Choroid plexus epithelial cell (primary cell): ENCODE measurements at regions not wholly inside any gene's neighbourhood (a gene's known extent, or its start where the extent isn't known, plus 50 kb on each side); places are given as distances from the start of the nearest gene placed in this dataset.

Experiments
- DNase-seq: peaks from one replicate; pipeline ENCODE4 v3.0.0-alpha.2; 2010; ENCODE audit warnings: low read depth
- H3K4me3 ChIP-seq: 2 replicates; pipeline ENCODE4 v1.5.1; 2011; ENCODE audit warnings: low read depth, mild to moderate bottlenecking, control low read depth, low read length, moderate library complexity
- TF ChIP-seq, protein P1 (sequence below): conservative IDR thresholded peaks from 2 replicates; pipeline ENCODE4 v1.5.1; 2011; ENCODE audit warnings: low read depth, mild to moderate bottlenecking, control low read depth, inconsistent platforms, low read length, moderate library complexity

DNA sequence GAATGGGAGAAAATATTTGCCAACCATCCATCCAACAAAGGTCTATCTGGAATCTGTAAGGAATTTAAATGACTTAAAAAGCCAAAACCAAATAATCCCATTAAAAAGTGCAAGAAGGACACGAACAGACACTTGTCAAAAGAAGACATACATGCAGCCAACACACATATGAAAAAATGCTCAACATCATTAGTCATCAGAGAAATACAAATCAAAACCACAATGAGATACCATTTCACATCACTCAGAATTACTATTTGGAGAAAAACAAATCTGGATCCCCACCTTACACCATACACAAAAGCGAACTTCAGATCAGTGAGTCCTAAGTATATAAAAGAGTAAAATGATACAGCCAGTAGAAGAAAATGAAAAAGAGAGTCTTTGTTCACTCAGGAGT is 58.6 kb upstream of the MNS1 start:
- no peak for DNase-seq
- TF ChIP-seq, protein P1, sequence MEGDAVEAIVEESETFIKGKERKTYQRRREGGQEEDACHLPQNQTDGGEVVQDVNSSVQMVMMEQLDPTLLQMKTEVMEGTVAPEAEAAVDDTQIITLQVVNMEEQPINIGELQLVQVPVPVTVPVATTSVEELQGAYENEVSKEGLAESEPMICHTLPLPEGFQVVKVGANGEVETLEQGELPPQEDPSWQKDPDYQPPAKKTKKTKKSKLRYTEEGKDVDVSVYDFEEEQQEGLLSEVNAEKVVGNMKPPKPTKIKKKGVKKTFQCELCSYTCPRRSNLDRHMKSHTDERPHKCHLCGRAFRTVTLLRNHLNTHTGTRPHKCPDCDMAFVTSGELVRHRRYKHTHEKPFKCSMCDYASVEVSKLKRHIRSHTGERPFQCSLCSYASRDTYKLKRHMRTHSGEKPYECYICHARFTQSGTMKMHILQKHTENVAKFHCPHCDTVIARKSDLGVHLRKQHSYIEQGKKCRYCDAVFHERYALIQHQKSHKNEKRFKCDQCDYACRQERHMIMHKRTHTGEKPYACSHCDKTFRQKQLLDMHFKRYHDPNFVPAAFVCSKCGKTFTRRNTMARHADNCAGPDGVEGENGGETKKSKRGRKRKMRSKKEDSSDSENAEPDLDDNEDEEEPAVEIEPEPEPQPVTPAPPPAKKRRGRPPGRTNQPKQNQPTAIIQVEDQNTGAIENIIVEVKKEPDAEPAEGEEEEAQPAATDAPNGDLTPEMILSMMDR: no peak
- H3K4me3 ChIP-seq: no peak overlapping the region

DNA sequence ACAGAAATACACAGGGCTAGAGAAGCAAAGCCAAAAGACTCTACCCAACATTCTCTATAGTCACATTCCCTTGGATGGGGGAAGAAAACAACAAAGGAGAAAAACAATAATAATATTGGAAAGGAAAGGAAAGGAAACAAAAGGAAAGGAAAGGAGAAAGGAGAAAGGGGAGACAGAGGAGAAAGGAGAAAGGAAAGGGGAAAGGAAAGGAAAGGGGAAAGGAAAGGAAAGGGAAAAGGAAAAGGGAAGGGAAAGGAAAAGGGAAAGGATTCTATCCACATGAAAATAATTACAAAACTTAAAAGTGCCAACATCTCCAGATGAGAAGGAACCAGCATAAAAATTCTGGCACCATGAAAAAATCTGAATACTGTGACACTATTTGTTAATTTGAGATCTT is 54.1 kb upstream of the MNS1 start:
- TF ChIP-seq, protein P1: no peak
- DNase-seq: no peak
- H3K4me3 ChIP-seq: no peak overlapping the region
